ENCODE measurements at regions not wholly inside any gene's neighbourhood (a gene's known extent, or its start where the extent isn't known, plus 50 kb on each side); places are given as distances from the start of the nearest gene placed in this dataset.

DNA sequence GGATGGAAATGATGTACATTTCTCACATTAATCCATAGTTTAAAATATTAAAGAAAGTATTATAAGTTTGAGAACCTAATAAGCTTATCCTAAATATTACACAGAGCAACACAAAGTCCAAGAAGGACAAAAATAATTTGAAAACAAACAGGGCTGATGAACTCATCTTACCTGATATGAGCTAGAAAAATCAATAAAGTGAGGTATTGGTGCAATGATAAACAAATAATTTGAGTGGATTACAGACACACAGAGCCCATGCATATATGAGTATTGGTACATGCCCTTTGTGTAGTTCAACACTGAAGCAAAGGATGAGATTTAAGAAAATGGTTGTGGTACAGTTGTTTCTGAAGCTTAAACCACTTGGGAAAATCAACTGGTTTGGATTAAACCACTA is 1139.0 kb downstream of the SUCLG1 start:
- H3K4me3 ChIP-seq = no peak overlapping the region
- H3K27me3 ChIP-seq (ENCODE audit: control insufficient read depth in 3 of 3, insufficient read depth in 3 of 3, low read length in 2 of 3) = no peaks in the 10 kb centered on the region
- TF ChIP-seq CTCF (IDR thresholded peaks at IDR 0.05; ENCODE audit: control extremely low read depth, extremely low read depth) = no peak
- no peak overlapping the region for H3K27ac ChIP-seq (ENCODE audit: low read depth in 1 of 2, low read length in 1 of 2)
- no peaks in the 10 kb centered on the region for H3K9me3 ChIP-seq (ENCODE audit: control insufficient read depth in 4 of 4, insufficient read depth in 3 of 4, low read length in 3 of 4)
- no peaks in the 10 kb centered on the region for H3K4me1 ChIP-seq (ENCODE audit: control insufficient read depth in 5 of 5, insufficient read depth in 5 of 5, low read length in 5 of 5)
- no peak for DNase-seq
- no peaks in the 10 kb centered on the region for H3K36me3 ChIP-seq (ENCODE audit: control insufficient read depth in 4 of 4, insufficient read depth in 4 of 4, low read length in 4 of 4)
- no peak for ATAC-seq (ENCODE audit: insufficient read depth, low FRiP score)
- H3K9ac ChIP-seq (ENCODE audit: insufficient read depth in 1 of 2, low read length in 2 of 2) = no peak overlapping the region

DNA sequence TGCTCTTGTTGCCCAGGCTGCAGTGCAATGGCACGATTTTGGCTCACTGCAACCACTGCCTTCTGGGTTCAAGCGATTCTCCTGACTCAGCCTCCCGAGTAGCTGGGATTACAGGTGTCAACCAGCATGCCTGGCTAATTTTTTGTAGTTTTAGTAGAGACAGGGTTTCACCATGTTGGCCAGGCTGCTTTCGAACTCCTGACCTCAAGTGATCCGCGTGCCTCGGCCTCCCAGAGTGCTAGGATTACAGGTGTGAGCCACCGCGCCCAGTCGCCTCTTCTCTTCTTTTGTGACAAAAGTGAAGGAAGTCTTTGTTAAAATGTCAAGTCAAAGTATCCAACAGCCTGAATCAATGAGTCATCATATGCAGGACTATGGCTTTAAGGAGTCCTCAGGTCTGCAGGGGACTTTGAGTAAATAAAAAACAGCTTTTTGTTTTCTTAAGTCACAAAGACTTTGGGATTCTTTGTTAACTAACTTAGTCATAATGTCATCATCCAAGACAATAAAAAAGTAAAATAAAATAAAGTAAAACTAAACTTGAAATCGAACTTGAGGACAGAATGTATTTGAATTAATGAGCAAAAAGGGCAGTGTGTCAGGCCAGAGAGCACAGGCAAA is 1153.2 kb downstream of the SUCLG1 start:
- 80 to 82% methylated on average over 11 of the region's 11 CpGs for WGBS, 2 donors
- Histone ChIP-seq H3K36me3 (ENCODE audit: control insufficient read depth in 4 of 4, insufficient read depth in 4 of 4, low read length in 4 of 4) (no peaks in the 10 kb centered on the region), H3K4me1 (ENCODE audit: control insufficient read depth in 5 of 5, insufficient read depth in 5 of 5, low read length in 5 of 5) (peaks cover 0 to 5% (median 0%) of the 10 kb centered on the region in 5 donors), H3K9ac (ENCODE audit: insufficient read depth in 1 of 2, low read length in 2 of 2) (no peak overlapping the region), H3K27me3 (ENCODE audit: control insufficient read depth in 3 of 3, insufficient read depth in 3 of 3, low read length in 2 of 3) (no peaks in the 10 kb centered on the region), H3K27ac (ENCODE audit: low read depth in 1 of 2, low read length in 1 of 2) (no peak overlapping the region), H3K9me3 (ENCODE audit: control insufficient read depth in 4 of 4, insufficient read depth in 3 of 4, low read length in 3 of 4) (no peaks in the 10 kb centered on the region), H3K4me3 (no peak overlapping the region)
- no peak for DNase-seq
- no peak for TF ChIP-seq CTCF (IDR thresholded peaks at IDR 0.05; ENCODE audit: control extremely low read depth, extremely low read depth)
- ATAC-seq (ENCODE audit: insufficient read depth, low FRiP score) = no peak

DNA sequence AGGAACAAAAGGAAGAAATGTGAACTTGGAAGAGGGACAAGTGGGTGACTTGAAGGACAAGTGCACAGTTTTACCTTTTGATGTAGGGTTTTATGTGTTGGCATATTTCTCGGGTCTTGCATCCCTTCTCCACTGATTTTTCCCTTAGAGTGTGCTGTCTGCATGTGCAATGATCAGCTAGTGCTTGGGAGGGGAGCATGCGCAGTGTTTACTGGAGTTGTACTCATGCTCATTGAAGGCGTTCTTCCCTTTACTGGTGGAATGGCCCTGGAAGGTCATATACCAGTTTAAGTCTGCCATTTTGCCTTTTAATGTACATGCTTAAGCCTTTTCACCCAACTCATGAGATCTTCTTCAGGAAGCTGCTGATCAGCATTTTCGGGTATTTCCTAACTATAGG is 1168.0 kb downstream of the SUCLG1 start:
- no peak overlapping the region for H3K4me3 ChIP-seq
- H3K9me3 ChIP-seq (ENCODE audit: control insufficient read depth in 4 of 4, insufficient read depth in 3 of 4, low read length in 3 of 4) = no peaks in the 10 kb centered on the region
- ATAC-seq (ENCODE audit: insufficient read depth, low FRiP score) (no peak), DNase-seq (no peak)
- no peak overlapping the region for H3K27ac ChIP-seq (ENCODE audit: low read depth in 1 of 2, low read length in 1 of 2)
- no peak overlapping the region for H3K9ac ChIP-seq (ENCODE audit: insufficient read depth in 1 of 2, low read length in 2 of 2)
- no peaks in the 10 kb centered on the region for H3K27me3 ChIP-seq (ENCODE audit: control insufficient read depth in 3 of 3, insufficient read depth in 3 of 3, low read length in 2 of 3)
- TF ChIP-seq CTCF (IDR thresholded peaks at IDR 0.05; ENCODE audit: control extremely low read depth, extremely low read depth) = no peak
- H3K36me3 ChIP-seq (ENCODE audit: control insufficient read depth in 4 of 4, insufficient read depth in 4 of 4, low read length in 4 of 4) = no peaks in the 10 kb centered on the region
- WGBS, 2 donors = 86 to 94% methylated on average over 4 of the region's 4 CpGs
- H3K4me1 ChIP-seq (ENCODE audit: control insufficient read depth in 5 of 5, insufficient read depth in 5 of 5, low read length in 5 of 5) = no peaks in the 10 kb centered on the region

GRCh38 chr2:83282841-83283240 is 1176.2 kb downstream of the SUCLG1 start:
- no peaks in the 10 kb centered on the region for H3K4me1 ChIP-seq (ENCODE audit: control insufficient read depth in 5 of 5, insufficient read depth in 5 of 5, low read length in 5 of 5)
- TF ChIP-seq CTCF (IDR thresholded peaks at IDR 0.05; ENCODE audit: control extremely low read depth, extremely low read depth) = no peak
- H3K9me3 ChIP-seq (ENCODE audit: control insufficient read depth in 4 of 4, insufficient read depth in 3 of 4, low read length in 3 of 4) = no peaks in the 10 kb centered on the region
- DNase-seq (no peak), ATAC-seq (ENCODE audit: insufficient read depth, low FRiP score) (no peak)
- no peaks in the 10 kb centered on the region for H3K36me3 ChIP-seq (ENCODE audit: control insufficient read depth in 4 of 4, insufficient read depth in 4 of 4, low read length in 4 of 4)
- H3K9ac ChIP-seq (ENCODE audit: insufficient read depth in 1 of 2, low read length in 2 of 2) = no peak overlapping the region
- no peak overlapping the region for H3K27ac ChIP-seq (ENCODE audit: low read depth in 1 of 2, low read length in 1 of 2)
- no peaks in the 10 kb centered on the region for H3K27me3 ChIP-seq (ENCODE audit: control insufficient read depth in 3 of 3, insufficient read depth in 3 of 3, low read length in 2 of 3)
- no peak overlapping the region for H3K4me3 ChIP-seq
